DND-41 (cell line): ENCODE measurements at regions not wholly inside any gene's neighbourhood (a gene's known extent, or its start where the extent isn't known, plus 50 kb on each side); places are given as distances from the start of the nearest gene placed in this dataset.

Source experiments
- ATAC-seq: fragments of 200-7000 bp; cut with Tn5 transposase; 3 replicates; pipeline ENCODE4 v1.9.1; 2021; ENCODE audit warnings: low read depth; ENCODE audit not compliant: insufficient read depth
- DNase-seq: peaks from one replicate; pipeline ENCODE4 v3.0.0-alpha.2; 2020
- H2AFZ ChIP-seq: 2 replicates; pipeline ENCODE4 v1.6.0; 2012; ENCODE audit warnings: low read depth, low read length
- H3K27ac ChIP-seq: 2 replicates; pipeline ENCODE4 v1.5.1; 2012; ENCODE audit warnings: low read length, inconsistent platforms
- H3K27me3 ChIP-seq: fragments of 200-600 bp; sonication (generic); 2 replicates; pipeline ENCODE4 v1.6.0; 2012; ENCODE audit warnings: low read length, mild to moderate bottlenecking, inconsistent platforms; ENCODE audit not compliant: insufficient read depth, poor library complexity
- H3K36me3 ChIP-seq: 2 replicates; pipeline ENCODE4 v1.5.1; 2012; ENCODE audit warnings: low read length, inconsistent platforms; ENCODE audit not compliant: insufficient read depth
- H3K4me1 ChIP-seq: 2 replicates; pipeline ENCODE4 v1.5.1; 2012; ENCODE audit warnings: mild to moderate bottlenecking, low read length; ENCODE audit not compliant: insufficient read depth
- H3K4me2 ChIP-seq: 2 replicates; pipeline ENCODE4 v1.6.0; 2012; ENCODE audit warnings: mild to moderate bottlenecking, moderate library complexity, low read length, inconsistent platforms; ENCODE audit not compliant: insufficient read depth
- H3K4me3 ChIP-seq, 2 experiments: fragments of 200-600 bp in 1 of 2; shearing (Covaris generic) in 1 of 2; 2 replicates each; pipeline ENCODE4 v1.5.1; 2012 to 2016; ENCODE audit warnings: inconsistent platforms in 2 of 2, low read length in 2 of 2, mild to moderate bottlenecking in 2 of 2, low read depth in 1 of 2, moderate library complexity in 1 of 2
- H3K79me2 ChIP-seq: 2 replicates; pipeline ENCODE4 v1.6.0; 2012; ENCODE audit warnings: low read length, inconsistent platforms; ENCODE audit not compliant: insufficient read depth
- H3K9ac ChIP-seq: 2 replicates; pipeline ENCODE4 v1.6.0; 2012; ENCODE audit warnings: low read depth, mild to moderate bottlenecking, inconsistent platforms, low read length, moderate library complexity
- H3K9me3 ChIP-seq: 2 replicates; pipeline ENCODE4 v1.5.1; 2012; ENCODE audit warnings: low read length, moderate library complexity, mild to moderate bottlenecking, inconsistent platforms; ENCODE audit not compliant: insufficient read depth, severe bottlenecking
- H4K20me1 ChIP-seq: 2 replicates; pipeline ENCODE4 v1.6.0; 2012; ENCODE audit warnings: low read length; ENCODE audit not compliant: insufficient read depth
- EZH2 ChIP-seq: IDR thresholded peaks from 3 replicates; pipeline ENCODE4 v1.6.1; 2012; ENCODE audit warnings: borderline replicate concordance, low read depth, mild to moderate bottlenecking, moderate library complexity, low read length, inconsistent platforms; ENCODE audit not compliant: severe bottlenecking
- TF ChIP-seq, protein P1 (sequence below): IDR thresholded peaks from 2 replicates; pipeline ENCODE4 v1.5.1; 2012; ENCODE audit warnings: borderline replicate concordance, low read length, moderate library complexity, mild to moderate bottlenecking; ENCODE audit not compliant: poor library complexity, severe bottlenecking; ENCODE audit errors: extremely low read depth

DNA sequence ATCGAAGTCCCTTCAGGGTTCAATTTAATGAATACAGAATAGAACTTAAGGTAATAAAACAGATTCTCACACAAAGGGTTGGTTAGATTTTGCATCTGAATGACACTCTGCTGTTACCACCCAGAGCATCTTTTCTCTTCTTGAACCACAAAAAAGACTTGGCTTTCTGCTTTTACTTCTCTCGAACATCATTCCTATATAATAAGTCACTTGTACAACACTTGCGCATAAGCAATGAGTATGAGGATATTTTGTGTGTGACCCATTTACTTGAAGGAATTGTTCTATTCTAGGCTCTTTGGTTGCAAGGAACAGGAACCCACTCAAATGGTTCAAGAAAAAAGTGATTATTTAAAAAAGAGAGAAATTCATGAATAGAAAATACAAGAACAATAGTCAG is 126.2 kb downstream of the NUP35 start:
- no peaks in the 10 kb centered on the region for H4K20me1 ChIP-seq
- TF ChIP-seq EZH2, result no peak
- TF ChIP-seq, protein P1, sequence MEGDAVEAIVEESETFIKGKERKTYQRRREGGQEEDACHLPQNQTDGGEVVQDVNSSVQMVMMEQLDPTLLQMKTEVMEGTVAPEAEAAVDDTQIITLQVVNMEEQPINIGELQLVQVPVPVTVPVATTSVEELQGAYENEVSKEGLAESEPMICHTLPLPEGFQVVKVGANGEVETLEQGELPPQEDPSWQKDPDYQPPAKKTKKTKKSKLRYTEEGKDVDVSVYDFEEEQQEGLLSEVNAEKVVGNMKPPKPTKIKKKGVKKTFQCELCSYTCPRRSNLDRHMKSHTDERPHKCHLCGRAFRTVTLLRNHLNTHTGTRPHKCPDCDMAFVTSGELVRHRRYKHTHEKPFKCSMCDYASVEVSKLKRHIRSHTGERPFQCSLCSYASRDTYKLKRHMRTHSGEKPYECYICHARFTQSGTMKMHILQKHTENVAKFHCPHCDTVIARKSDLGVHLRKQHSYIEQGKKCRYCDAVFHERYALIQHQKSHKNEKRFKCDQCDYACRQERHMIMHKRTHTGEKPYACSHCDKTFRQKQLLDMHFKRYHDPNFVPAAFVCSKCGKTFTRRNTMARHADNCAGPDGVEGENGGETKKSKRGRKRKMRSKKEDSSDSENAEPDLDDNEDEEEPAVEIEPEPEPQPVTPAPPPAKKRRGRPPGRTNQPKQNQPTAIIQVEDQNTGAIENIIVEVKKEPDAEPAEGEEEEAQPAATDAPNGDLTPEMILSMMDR, result no peak
- ATAC-seq (no peak), DNase-seq (no peak)
- no peak overlapping the region for H3K9ac ChIP-seq
- H3K36me3 ChIP-seq, result no peaks in the 10 kb centered on the region
- no peaks in the 10 kb centered on the region for H3K4me1 ChIP-seq
- H3K27me3 ChIP-seq, result no peaks in the 10 kb centered on the region
- no peak overlapping the region for H3K27ac ChIP-seq
- H2AFZ ChIP-seq, result no peak overlapping the region
- H3K79me2 ChIP-seq, result no peaks in the 10 kb centered on the region
- no peak overlapping the region for H3K4me3 ChIP-seq
- no peak overlapping the region for H3K4me2 ChIP-seq
- no peaks in the 10 kb centered on the region for H3K9me3 ChIP-seq

DNA sequence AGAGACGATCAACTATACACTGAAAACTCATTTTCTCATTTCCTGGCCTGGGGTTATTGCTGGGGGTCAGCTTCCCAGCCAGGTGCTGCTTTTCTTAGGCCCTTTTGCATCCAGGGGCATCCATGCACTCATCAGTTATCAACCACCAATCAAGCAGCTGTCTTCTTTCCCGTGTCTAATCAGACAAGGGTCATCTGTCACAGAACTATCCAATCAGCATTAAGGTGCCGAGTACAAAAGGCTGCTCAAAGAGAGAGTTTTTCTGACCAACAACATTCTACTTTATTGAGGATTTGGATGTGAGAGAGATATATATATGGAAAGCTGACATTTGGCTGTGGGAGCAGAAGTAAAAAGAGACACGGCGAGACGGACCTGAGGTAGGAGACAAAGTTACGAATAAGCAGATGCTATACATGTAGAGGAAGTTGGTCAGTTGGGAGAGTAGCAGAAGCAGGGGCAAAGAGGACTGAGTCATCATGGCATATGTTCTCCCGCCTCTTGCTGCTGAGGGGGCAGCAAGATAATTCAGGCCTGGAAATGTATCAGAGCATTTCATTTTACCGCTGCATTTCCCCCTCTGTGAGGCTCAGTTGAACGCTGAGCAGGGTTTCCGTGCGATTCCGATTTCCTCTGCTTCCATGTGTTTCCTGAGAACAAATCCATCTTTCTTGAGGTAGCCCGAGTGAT is 129.3 kb downstream of the NUP35 start:
- no peak overlapping the region for H3K9ac ChIP-seq

DNA sequence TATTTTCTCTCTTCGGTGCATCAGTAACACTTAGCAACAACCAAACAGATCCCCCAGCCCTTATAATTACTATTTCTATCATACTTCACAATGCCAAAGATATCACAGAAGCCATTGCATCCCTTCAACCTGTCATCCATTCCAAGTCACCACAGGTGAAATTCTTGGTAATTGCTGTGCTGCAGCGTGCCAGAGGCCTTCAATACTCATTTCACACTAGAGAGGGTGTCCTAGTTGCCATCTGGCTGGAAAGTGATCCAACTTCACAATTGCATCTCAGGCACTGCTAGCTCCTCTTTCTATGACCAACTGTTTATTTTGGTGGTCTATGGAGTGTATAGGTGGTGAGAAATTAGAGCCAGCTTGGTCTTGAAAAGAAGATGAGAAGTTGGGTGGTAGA is 131.2 kb downstream of the NUP35 start:
- no peak overlapping the region for H3K4me3 ChIP-seq

More for the DNA sequence above, 129.3 kb downstream of the NUP35 start:
- DNase-seq (no peak), ATAC-seq (no peak)
- Histone ChIP-seq H4K20me1 (no peaks in the 10 kb centered on the region), H3K4me1 (no peaks in the 10 kb centered on the region), H3K79me2 (no peaks in the 10 kb centered on the region), H3K4me2 (no peak overlapping the region), H3K27ac (no peak overlapping the region), H2AFZ (no peak overlapping the region), H3K27me3 (no peaks in the 10 kb centered on the region), H3K4me3 (no peak overlapping the region), H3K9me3 (no peaks in the 10 kb centered on the region), H3K36me3 (no peaks in the 10 kb centered on the region)
- no peak for TF ChIP-seq EZH2
- TF ChIP-seq, protein P1, result no peak

More for the DNA sequence above, 131.2 kb downstream of the NUP35 start:
- H3K9me3 ChIP-seq, result no peaks in the 10 kb centered on the region
- TF ChIP-seq, protein P1, result no peak
- TF ChIP-seq EZH2, result no peak
- no peak overlapping the region for H3K4me2 ChIP-seq
- H3K4me1 ChIP-seq, result no peaks in the 10 kb centered on the region
- H3K27ac ChIP-seq, result no peak overlapping the region
- H3K79me2 ChIP-seq, result no peaks in the 10 kb centered on the region
- DNase-seq (no peak), ATAC-seq (no peak)
- no peaks in the 10 kb centered on the region for H3K36me3 ChIP-seq
- no peaks in the 10 kb centered on the region for H4K20me1 ChIP-seq
- no peaks in the 10 kb centered on the region for H3K27me3 ChIP-seq
- H3K9ac ChIP-seq, result no peak overlapping the region
- no peak overlapping the region for H2AFZ ChIP-seq
